Fibroblast of skin of right biceps (primary cell): ENCODE measurements at regions not wholly inside any gene's neighbourhood (a gene's known extent, or its start where the extent isn't known, plus 50 kb on each side); places are given as distances from the start of the nearest gene placed in this dataset.

Experiments
- DNase-seq: peaks from one replicate; pipeline ENCODE4 v3.0.0-alpha.2; 2013

- no peak for DNase-seq
Observed at GRCh38 chr2:126796931-126797621, 101.6 kb upstream of the TEX51 start.

- no peak for DNase-seq
Observed at GRCh38 chr2:126797622-126798275, 100.9 kb upstream of the TEX51 start.

- DNase-seq = no peak
Observed at GRCh38 chr2:126798276-126799140, 100.2 kb upstream of the TEX51 start.

GRCh38 chr2:126799301-126799700 lies 99.4 kb upstream of the TEX51 start:
- no peak for DNase-seq

GRCh38 chr2:126801473-126801872 lies 97.2 kb upstream of the TEX51 start:
- DNase-seq = no peak

- no peak for DNase-seq
Observed at GRCh38 chr2:126802316-126802715, 96.4 kb upstream of the TEX51 start.

- DNase-seq = no peak
Observed at GRCh38 chr2:126802774-126803433, 95.8 kb upstream of the TEX51 start.

- DNase-seq = no peak
Observed at GRCh38 chr2:126803434-126803775, 95.3 kb upstream of the TEX51 start.

GRCh38 chr2:126804347-126804746 lies 94.3 kb upstream of the TEX51 start:
- DNase-seq = no peak

- no peak for DNase-seq
Observed at GRCh38 chr2:126808929-126809328, 89.8 kb upstream of the TEX51 start.

- DNase-seq = no peak
Observed at GRCh38 chr2:126809340-126809739, 89.3 kb upstream of the TEX51 start.

- no peak for DNase-seq
Observed at GRCh38 chr2:126810001-126810400, 88.7 kb upstream of the TEX51 start.

- DNase-seq = no peak
Observed at GRCh38 chr2:126811101-126811500, 87.6 kb upstream of the TEX51 start.

- no peak for DNase-seq
Observed at GRCh38 chr2:126817172-126817571, 81.5 kb upstream of the TEX51 start.

- DNase-seq = no peak
Observed at GRCh38 chr2:126822115-126822514, 76.6 kb upstream of the TEX51 start.

- no peak for DNase-seq
Observed at GRCh38 chr2:126822921-126823320, 75.8 kb upstream of the TEX51 start.

GRCh38 chr2:126823951-126824350 lies 74.7 kb upstream of the TEX51 start:
- DNase-seq = no peak

- no peak for DNase-seq
Observed at GRCh38 chr2:126824663-126825062, 74.0 kb upstream of the TEX51 start.

- no peak for DNase-seq
Observed at GRCh38 chr2:126825316-126825715, 73.4 kb upstream of the TEX51 start.

- DNase-seq = no peak
Observed at GRCh38 chr2:126826491-126826890, 72.2 kb upstream of the TEX51 start.

GRCh38 chr2:126827371-126827770 lies 71.3 kb upstream of the TEX51 start:
- DNase-seq = no peak

GRCh38 chr2:126828051-126828450 lies 70.6 kb upstream of the TEX51 start:
- DNase-seq = no peak

GRCh38 chr2:126828491-126828890 lies 70.2 kb upstream of the TEX51 start:
- no peak for DNase-seq
